Right renal pelvis (tissue), 4 donors: ENCODE measurements at regions not wholly inside any gene's neighbourhood (a gene's known extent, or its start where the extent isn't known, plus 50 kb on each side); places are given as distances from the start of the nearest gene placed in this dataset.

Experiments
- DNase-seq, 4 donors: peaks; one replicate each; pipeline ENCODE4 v3.0.0-alpha.2; 2013; ENCODE audit warnings: low read depth in 4 of 4, low spot score in 3 of 4, missing footprints in 1 of 4

DNA sequence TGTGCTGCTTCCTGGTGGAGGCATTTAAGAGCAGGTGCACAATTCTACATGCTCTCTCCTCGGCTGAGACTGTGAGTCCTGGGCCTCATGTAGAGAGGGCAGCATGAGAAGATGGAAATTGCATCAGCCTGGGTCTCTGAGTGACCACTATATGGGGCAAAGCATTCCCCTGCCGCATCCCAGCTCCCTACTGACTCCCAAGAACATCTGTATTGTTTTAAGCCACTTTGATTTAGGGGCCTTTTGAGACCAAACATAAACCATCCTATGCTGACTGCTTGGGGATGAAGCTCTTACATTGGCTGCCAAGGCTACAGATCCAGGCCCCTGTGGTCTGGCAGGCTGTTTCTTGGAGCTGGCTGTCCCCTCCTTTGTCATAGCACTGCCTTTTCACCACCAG is 101.3 kb upstream of the TBX20 start:
- no peak for DNase-seq

GRCh38 chr7:35353481-35353880 is 99.6 kb upstream of the TBX20 start:
- DNase-seq = peak in 1 of 4 donors; percentile 10

GRCh38 chr7:35351466-35351865 is 97.6 kb upstream of the TBX20 start:
- DNase-seq = no peak

- no peak for DNase-seq
Observed at GRCh38 chr7:35348611-35349400, 94.9 kb upstream of the TBX20 start.

DNA sequence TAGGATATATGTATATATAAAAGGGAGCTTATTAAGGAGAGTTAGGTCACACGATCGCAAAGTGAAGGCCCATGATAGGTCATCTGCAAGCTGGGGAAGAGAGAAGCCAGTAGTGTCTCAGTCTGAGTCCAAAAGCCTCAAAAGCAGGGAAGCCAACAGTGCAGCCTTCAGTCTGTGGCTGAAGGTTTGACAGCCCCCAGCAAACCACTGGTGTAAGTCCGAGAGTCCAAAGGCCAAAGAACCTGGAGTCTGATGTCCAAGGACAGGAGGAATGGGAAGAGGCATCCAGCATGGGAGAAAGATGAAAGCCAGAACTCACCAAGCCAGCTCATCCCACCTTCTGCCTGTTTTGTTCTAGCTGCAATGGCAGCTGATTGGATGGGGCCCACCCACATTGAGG is 88.9 kb upstream of the TBX20 start:
- no peak for DNase-seq

DNA sequence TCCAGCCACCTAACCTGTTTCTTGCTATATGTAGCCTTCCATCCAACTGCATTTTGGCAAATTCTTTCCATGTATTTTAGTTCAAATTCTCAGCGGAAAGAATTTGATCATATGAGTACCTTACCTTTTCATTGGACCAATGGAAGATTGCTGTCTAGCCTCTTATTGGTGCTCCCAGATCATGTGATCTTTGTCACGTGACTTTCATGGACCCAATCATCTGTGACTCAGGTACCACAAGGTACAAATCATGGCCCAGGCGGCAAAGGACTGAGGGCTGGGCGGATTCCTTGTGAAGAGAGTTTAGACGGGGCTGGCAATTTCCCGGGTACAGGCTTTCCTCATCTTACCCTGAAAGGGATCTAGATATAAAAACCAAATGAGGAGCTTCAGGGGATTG is 85.9 kb upstream of the TBX20 start:
- DNase-seq = no peak

GRCh38 chr7:35336444-35336843 is 82.5 kb upstream of the TBX20 start:
- no peak for DNase-seq

- no peak for DNase-seq
Observed at GRCh38 chr7:35334506-35334905, 80.6 kb upstream of the TBX20 start.

DNA sequence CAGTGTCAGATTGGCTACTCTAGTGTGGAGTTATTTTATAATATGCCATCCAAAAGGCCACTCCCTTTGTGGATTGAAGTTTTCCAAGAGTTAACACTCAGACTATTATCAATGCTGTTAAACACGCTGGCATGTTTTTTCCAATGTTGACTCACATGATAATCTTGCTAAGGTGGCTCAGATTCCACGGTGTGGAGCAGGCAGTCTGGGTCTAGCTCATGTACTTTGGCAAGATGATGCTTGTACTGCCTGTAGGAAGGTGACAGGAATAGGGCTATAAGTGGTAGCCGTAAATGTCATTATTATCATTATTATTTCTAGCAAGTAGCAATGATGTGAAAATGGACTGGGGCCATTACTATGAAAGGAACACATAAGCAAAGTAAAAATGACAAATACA is 79.4 kb upstream of the TBX20 start:
- no peak for DNase-seq

DNA sequence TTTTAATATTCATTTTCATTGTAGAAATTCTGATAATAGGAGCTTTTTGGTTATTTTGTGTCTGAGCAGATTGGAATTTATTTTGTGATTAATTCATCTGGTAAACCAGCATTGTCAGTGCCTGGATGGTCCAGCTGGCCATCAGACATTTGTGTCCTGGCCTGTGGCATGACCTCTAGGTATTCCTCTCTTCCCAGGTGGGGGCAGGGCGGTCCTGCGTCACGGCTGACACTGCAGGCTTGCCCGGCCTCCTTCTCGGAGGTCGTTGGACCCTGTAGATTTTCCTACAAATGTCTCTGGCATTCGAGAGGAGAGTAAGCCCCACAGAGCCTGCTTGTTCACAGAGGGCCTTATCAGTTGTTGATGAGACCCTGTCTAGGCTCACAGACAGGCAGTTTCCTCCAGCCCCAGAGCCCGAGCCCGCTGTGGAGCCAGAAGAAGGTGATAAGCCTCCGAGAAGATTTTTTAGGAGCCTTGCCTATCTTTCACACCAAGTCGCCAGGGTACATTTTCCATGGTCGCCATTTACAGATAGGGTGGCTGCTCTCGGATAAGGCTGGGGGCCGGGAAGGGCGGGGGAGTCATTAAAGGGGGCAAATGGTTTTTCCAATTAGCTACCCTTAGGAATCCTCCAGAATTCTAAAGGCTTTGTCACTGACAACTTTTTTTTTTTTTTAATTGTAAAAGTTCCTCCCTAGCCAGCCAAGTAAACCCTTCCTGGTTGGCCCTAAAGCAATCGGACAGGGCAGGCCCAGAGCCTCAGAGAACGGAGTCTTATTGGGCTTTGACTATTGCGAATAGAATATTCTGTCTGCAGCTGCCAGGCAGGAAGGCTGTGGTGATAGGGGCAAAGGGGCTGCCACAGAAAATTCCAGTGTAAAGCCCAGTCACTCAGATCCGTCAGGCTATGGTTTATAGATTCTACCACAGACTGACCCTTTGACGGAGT is 78.1 kb upstream of the TBX20 start:
- no peak for DNase-seq

DNA sequence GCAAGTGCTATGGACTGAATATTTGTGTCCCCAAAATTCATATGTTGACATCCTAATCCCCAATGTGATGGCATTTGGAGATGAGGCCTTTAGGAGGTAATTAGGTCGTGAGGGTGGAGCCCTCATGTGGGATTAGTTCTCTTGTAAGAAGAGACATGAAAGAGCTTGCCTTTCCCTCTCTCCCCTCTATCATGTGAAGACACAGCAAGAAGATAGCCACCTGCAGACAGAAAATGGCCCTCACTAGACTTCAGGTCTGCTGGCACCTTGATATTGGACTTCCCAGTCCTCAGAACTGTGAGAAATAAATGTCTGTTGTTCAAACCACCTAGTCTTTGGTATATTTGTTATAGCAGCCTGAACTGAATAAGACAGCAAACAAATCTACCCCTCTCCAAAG is 75.1 kb upstream of the TBX20 start:
- no peak for DNase-seq

- no peak for DNase-seq
Observed at GRCh38 chr7:35319606-35320005, 65.7 kb upstream of the TBX20 start.

DNA sequence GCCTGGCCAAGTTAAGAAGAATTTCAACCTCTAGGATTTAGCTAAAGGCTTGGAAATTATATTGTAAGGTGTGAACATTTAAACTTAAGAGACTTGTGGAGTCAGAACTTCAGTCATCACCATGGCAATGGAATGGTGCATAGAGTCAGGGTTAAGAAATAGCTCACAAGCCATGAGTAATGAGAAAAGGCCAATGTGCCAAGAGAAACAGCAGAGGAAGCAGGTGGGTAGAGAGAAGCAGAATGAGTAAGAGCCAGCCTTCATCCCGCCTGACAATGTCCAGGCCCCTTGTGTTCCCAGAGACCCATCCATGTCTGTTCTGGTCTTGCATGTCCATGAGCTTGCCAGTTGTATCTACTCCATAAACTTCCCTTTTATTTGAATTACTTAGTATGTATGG is 62.6 kb upstream of the TBX20 start:
- no peak for DNase-seq

DNA sequence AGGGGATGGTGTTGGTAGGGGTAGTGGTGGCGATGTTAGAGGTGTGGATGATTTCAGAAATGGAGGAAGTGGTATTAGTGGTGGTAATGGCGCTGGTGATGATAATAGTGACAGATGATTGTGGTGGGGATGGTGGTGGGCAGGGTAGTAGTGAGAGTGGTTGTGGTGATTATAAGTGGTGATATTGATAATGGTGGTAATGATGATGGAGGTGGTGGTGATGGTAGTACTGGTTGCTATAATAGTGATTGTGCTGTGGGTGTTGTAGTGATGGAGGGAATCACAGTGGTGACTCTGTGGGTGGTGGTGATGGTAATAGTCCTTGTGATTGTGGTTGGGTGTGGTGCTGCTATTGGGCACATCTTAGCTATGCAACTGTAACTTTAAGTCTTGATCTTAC is 61.6 kb upstream of the TBX20 start:
- DNase-seq = no peak

GRCh38 chr7:35314354-35314753 is 60.5 kb upstream of the TBX20 start:
- no peak for DNase-seq

DNA sequence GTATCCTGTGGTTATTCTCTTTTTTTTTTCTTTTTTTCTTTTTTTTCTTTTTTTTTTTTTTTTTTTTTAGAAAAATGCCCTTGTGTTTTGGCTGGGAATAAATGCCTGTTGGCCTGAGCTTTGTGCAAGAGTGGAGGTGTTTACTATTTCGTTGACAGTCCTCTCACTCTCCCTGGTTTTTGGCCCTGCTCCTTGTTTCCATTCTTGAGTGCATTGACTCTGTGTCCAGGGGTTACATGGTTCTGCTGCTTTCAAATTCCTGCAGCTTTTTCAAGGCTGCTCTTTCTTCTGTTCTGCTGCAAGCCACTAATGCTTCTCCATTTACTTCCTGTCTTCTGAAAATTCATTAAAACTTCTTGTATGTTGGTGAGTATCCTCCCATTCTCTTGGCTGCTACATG is 59.7 kb upstream of the TBX20 start:
- DNase-seq = no peak
